ENCODE measurements at regions not wholly inside any gene's neighbourhood (a gene's known extent, or its start where the extent isn't known, plus 50 kb on each side); places are given as distances from the start of the nearest gene placed in this dataset.

DNA sequence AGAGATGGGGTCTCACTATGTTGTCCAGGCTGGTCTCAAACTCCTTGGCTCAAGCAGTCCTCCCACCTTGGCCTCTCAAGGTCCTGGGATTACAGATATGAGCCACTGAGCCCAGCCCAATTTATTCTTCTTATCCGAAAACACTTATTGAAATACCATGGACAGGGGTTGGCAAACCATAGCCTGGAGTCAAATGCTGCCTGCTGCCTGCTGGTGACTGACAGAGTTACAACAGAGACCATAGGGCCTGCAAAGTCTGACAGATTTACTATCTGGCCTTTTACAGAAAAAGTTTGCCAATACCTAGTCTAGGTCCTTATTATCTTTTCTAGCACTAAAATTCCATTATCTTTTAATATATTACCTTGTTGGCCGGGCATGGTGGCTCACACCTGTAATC lies 87.1 kb upstream of the ZNF281 start:
- ChIA-PET POLR2A (no interaction called here), CTCF (no interaction called here)
- Histone ChIP-seq H3K27ac (ENCODE audit: low read depth, low read length) (no peak overlapping the region), H3K27me3 (ENCODE audit: control insufficient read depth, insufficient read depth, low read length) (no peaks in the 10 kb centered on the region), H3K4me3 (ENCODE audit: low read depth, low read length) (no peak overlapping the region), H3K9me3 (ENCODE audit: control insufficient read depth, insufficient read depth, low read length) (no peaks in the 10 kb centered on the region)
- DNase-seq (ENCODE audit: low read depth, low spot score): no peak
- TF ChIP-seq, protein P1, sequence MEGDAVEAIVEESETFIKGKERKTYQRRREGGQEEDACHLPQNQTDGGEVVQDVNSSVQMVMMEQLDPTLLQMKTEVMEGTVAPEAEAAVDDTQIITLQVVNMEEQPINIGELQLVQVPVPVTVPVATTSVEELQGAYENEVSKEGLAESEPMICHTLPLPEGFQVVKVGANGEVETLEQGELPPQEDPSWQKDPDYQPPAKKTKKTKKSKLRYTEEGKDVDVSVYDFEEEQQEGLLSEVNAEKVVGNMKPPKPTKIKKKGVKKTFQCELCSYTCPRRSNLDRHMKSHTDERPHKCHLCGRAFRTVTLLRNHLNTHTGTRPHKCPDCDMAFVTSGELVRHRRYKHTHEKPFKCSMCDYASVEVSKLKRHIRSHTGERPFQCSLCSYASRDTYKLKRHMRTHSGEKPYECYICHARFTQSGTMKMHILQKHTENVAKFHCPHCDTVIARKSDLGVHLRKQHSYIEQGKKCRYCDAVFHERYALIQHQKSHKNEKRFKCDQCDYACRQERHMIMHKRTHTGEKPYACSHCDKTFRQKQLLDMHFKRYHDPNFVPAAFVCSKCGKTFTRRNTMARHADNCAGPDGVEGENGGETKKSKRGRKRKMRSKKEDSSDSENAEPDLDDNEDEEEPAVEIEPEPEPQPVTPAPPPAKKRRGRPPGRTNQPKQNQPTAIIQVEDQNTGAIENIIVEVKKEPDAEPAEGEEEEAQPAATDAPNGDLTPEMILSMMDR (IDR thresholded peaks at IDR 0.05; ENCODE audit: low read depth, low read length): peak; percentile 18; the same call in 1 of the 2 replicates

DNA sequence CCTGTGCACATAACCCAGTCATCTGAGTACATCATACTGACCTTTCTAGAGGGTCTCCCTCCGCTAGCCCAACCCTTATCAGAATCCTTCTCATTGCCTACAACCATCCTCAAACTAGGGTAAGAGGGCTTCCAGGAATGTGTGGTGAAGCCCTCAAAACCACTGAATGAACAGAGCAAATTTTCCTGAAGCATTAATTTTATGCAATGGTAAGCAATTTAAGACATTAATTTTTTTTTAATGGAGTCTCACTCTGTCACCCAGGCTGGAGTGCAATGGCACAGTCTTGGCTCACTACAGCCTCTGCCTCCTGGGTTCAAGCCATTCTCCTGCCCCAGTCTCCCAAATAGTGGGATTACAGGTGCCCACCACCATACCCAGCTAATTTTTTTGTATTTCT lies 86.1 kb upstream of the ZNF281 start:
- Histone ChIP-seq H3K27me3 (ENCODE audit: control insufficient read depth, insufficient read depth, low read length) (no peaks in the 10 kb centered on the region), H3K4me3 (ENCODE audit: low read depth, low read length) (no peak overlapping the region), H3K27ac (ENCODE audit: low read depth, low read length) (no peak overlapping the region), H3K9me3 (ENCODE audit: control insufficient read depth, insufficient read depth, low read length) (no peaks in the 10 kb centered on the region)
- DNase-seq (ENCODE audit: low read depth, low spot score): no peak
- TF ChIP-seq, protein P1 (IDR thresholded peaks at IDR 0.05; ENCODE audit: low read depth, low read length): no peak
- POLR2A ChIA-PET: no interaction called here
- CTCF ChIA-PET: no interaction called here

DNA sequence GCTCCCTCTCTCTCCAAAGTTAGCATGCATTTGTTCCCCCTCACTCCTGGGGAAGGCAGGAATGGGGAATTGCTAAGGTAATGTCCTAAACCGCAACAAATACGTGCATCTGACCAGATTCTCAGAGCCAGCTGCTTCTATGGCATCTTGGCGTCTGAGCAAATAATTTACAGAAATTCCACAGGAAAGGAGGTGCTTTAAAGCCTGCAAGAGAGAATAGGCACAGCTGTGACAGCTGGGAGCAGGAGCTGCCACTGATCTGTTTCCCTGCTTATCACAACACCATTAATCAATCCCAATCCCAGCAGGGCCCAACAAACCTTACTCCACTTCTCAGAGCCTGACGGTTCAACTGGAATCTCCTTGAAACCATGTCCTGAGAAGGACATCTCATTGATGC lies 83.5 kb upstream of the ZNF281 start:
- ChIA-PET CTCF (interaction anchor here (1.4 to 1.9 kb wide), 2 partner anchors 17 to 808 kb away, joined by 4 to 7 read pairs; no protein-coding TSS in a partner anchor), POLR2A (no interaction called here)
- Histone ChIP-seq H3K4me3 (ENCODE audit: low read depth, low read length) (no peak overlapping the region), H3K27me3 (ENCODE audit: control insufficient read depth, insufficient read depth, low read length) (no peaks in the 10 kb centered on the region), H3K9me3 (ENCODE audit: control insufficient read depth, insufficient read depth, low read length) (no peaks in the 10 kb centered on the region), H3K27ac (ENCODE audit: low read depth, low read length) (no peak overlapping the region)
- DNase-seq (ENCODE audit: low read depth, low spot score): no peak
- TF ChIP-seq, protein P1 (IDR thresholded peaks at IDR 0.05; ENCODE audit: low read depth, low read length): no peak

DNA sequence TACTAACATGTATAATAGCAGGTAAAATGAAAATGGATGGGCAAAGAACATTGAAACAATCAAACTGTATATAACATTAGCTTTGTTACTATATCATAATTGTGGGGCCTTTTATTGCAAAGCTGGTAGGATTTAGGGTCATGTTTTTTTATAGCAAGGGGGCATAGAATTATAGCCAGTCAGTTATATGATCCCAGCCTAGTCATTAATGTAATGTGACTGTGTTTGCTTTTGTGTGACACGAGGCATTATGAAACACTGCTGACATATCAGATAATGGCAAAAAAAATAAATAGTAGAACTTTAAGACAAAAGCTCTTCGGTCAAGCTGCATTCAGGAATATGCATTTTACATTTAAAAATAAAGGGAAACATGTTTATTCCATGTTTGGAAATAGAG lies 81.3 kb upstream of the ZNF281 start:
- no peak overlapping the region for H3K27ac ChIP-seq (ENCODE audit: low read depth, low read length)
- no peak for DNase-seq (ENCODE audit: low read depth, low spot score)
- H3K4me3 ChIP-seq (ENCODE audit: low read depth, low read length): no peak overlapping the region
- TF ChIP-seq, protein P1 (IDR thresholded peaks at IDR 0.05; ENCODE audit: low read depth, low read length): no peak
- no peaks in the 10 kb centered on the region for H3K27me3 ChIP-seq (ENCODE audit: control insufficient read depth, insufficient read depth, low read length)
- ChIA-PET CTCF (interaction anchor here (0.6 to 2.6 kb wide), 11 partner anchors 19 to 817 kb away, joined by 3 to 18 read pairs (median 4); no protein-coding TSS in a partner anchor), POLR2A (interaction anchor here (0.6 kb wide), 1 partner anchor 632 kb away, joined by 3 read pairs; no protein-coding TSS in a partner anchor)
- no peaks in the 10 kb centered on the region; the same call in 1 of the 2 replicates for H3K9me3 ChIP-seq (ENCODE audit: control insufficient read depth, insufficient read depth, low read length)

DNA sequence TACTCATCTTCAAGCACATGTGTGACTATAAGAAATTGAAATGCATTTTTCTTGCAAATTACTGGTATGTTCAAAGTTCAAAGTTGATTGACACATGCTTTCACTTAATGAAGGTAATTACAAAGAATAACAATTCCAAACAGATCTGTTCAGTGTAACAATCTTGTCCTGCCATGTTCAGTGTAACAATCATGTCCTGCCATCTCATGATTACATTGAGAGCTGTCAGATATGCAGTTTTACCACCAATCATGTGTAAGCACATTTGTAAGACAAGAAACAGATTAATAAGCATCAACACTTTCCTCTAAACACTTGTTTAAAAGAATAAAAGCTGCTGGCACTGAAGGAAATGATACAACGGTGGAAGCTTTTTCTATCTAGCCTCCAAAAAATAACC lies 80.3 kb upstream of the ZNF281 start:
- ChIA-PET POLR2A (interaction anchor here (0.6 kb wide), 1 partner anchor 683 kb away, joined by 8 read pairs; no protein-coding TSS in a partner anchor), CTCF (interaction anchor here (0.5 to 2.6 kb wide), 9 partner anchors 20 to 807 kb away, joined by 3 to 18 read pairs (median 5); no protein-coding TSS in a partner anchor)
- Histone ChIP-seq H3K4me3 (ENCODE audit: low read depth, low read length) (no peak overlapping the region), H3K9me3 (ENCODE audit: control insufficient read depth, insufficient read depth, low read length) (no peaks in the 10 kb centered on the region; the same call in 1 of the 2 replicates), H3K27ac (ENCODE audit: low read depth, low read length) (no peak overlapping the region), H3K27me3 (ENCODE audit: control insufficient read depth, insufficient read depth, low read length) (no peaks in the 10 kb centered on the region)
- TF ChIP-seq, protein P1 (IDR thresholded peaks at IDR 0.05; ENCODE audit: low read depth, low read length): no peak
- DNase-seq (ENCODE audit: low read depth, low spot score): no peak
